Suppressor macrophage treated with lipopolysaccharide for 1 hour (primary cell): ENCODE measurements at regions not wholly inside any gene's neighbourhood (a gene's known extent, or its start where the extent isn't known, plus 50 kb on each side); places are given as distances from the start of the nearest gene placed in this dataset.
"Not testable (repeated sequence)": the region's sequence is repeated elsewhere in the genome, so short reads cannot be mapped to it uniquely, and the experiment has no call there.

ENCODE experiments used
- DNase-seq, 3 donors: peaks; one replicate each; pipeline ENCODE4 v3.0.0-alpha.2; 2020 to 2022

DNA sequence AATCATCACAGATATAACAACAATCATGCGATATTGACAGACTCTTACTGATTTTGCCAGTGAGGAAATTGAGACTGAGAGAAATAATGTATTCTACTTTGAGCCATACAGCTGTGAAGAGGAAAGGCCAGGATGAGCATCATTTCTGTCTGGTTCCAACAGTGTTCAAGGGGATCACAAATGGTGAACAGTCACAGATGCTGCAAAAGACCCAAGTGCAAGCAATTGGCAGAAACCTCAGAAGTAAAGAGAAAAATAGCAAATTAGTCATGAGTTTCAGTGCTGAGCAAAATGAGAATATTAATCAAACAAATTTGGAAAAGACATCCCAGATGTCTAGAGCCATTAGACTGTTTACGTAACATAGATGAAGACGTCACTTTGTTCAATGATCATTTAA, 114.1 kb downstream of the RAB38 start:
- no peak for DNase-seq

DNA sequence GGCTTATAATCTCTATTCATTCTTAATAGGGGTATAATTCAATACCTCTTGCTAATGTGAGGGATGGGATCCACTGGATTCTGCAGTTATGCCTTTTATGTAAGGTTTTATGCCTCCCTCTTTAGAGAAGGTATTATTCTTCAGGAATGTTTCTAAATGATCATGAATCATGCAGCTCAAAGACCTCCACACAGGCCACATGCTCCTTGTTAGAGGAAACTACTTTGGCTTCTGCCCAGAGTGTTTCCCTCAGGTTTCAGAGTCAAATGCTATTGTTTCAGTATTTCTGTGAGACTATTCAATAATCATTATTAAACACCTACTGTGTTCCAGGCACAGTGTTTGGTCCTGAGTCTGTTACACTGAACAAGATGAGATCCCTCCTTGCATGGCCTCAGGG, 115.9 kb downstream of the RAB38 start:
- no peak for DNase-seq

DNA sequence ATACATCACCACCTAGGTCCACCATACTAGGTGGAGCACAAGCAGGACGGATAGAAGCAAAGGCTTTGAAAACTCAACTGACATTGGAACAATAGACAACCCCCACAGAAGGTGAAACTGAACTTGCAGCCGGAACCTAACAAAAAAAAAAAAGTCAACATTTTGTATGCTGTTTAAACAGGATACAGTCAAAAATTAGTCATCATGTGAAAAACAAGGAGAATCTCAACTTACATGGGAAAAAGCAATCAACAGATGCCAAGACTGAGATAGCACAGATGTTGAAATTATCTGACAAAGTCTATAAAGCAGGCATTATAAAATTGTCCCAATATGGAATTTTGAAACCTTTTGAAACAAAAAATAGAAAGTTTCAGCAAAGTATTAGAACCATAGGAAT, 123.8 kb downstream of the RAB38 start:
- DNase-seq = no peak

DNA sequence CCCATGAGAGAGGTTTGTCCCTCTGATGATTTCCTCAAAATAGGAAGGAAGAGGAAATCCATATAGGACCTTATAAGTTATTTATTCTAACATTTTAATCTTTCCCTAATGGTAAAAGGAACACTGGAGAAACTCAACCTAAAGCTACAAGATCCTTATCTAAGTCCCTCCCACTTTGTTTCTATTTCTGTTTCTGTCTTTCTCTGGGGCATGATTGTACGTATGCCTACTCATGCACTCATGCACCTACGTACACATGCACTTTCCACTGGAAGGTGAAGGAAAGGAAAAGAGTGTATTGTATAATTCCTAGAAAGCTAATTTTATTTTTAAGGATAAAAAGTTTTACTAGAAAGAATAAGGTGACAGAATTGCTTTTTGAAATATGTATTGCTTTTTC, 125.0 kb downstream of the RAB38 start:
- DNase-seq = no peak

DNA sequence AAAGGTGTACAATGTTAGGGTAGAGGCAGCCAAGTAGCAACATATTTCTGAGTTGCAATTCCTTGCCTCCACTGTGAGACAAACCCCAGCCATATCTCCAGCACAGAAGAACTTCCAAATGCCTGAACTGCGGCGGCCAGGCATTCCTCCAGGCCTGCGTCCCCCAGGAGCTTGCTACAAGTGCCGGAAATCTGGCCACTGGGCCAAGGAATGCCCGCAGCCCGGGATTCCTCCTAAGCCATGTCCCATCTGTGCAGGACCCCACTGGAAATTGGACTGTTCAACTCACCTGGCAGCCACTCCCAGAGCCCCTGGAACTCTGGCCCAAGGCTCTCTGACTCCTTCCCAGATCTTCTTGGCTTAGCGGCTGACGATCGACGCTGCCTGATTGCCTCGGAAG, 130.0 kb downstream of the RAB38 start:
- DNase-seq = not testable (repeated sequence)

DNA sequence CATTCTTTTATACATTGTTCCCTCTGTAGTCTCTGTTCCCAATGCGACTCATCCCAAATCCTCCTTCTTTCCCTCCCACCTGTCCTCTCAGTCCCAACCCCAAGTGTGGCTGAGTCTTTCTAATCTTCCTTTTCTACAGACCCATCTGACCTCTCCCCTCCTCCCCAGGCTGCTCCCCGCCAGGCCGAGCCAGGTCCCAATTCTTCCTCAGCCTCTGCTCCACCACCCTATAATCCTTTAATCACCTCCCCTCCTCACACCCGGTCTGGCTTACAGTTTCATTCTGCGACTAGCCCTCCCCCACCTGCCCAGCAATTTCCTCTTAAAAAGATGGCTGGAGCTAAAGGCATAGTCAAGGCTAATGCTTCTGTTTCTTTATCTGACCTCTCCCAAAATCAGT, 130.6 kb downstream of the RAB38 start:
- DNase-seq = not testable (repeated sequence)

DNA sequence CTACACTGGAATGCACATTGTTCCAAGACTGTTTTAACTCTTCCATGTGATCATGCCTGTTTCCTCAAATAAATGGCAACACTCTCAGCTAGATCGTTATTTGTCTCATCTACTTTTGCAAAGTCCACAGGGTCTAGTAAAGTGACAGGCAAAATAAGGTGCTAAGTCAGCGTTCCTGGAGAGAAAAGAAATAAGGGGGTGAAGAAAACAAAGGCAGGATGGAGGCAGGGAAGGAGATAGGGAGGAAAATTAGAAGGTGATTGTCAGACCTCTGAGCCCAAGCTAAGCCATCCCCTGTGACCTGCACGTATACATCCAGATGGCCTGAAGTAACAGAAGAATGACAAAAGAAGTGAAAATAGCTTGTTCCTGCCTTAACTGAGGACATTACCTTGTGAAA, 132.1 kb downstream of the RAB38 start:
- no peak for DNase-seq

DNA sequence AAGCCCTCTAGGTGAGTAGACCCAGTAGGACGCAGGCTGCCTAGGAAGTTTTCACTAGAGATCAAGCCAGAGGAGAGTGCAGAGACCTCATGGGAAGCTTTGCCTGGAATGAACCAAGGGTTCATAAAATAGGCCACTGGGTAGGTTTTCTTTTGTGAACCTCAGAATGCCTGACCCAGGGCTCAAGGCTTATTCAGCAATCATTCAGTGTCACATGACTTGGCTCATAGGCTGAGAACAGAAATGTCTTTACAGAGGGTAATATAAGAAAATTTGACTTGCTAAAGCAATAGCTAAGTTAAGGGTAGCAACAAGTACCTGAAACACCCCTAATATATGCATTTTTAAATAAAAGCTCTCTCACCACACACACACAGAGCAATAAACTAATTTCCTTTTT, 132.6 kb downstream of the RAB38 start:
- no peak for DNase-seq

DNA sequence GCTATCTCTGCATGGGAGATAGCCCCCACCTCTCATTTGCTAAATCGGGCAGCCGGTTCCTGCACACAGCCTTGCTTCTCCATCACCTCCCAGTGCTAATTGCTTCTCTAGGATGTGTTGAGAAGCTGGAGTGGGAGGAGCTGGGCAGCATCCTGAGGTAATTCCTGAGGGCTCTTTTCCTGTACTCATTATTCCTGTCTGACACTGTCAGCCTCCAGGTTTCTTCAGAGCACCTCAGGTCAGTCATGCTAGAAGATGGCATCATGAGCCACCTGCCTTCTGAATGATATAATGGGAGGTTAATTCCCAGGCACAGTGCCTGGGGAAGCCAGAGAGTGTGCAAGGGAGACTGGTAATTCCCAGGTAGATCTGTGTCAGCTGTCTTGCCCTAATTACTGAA, 133.0 kb downstream of the RAB38 start:
- no peak for DNase-seq

DNA sequence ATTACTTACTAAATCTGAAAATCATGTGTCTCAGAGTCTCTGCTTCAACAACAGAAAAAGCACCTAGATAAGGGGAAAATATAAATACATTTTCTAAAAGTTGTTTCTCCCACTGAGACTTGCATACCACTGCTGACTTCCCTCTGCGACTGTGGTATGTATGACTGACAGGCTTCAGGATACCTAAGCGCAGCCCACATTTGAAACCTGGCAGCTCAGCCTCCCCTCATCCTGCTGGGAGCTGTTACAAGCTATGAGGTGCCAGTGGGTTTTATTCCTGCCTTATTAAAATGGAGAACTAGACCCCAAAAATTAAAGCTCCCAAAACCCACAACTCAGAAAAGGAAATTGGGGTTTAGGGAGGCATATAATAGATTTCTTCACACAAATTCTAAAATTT, 133.6 kb downstream of the RAB38 start:
- DNase-seq = no peak

DNA sequence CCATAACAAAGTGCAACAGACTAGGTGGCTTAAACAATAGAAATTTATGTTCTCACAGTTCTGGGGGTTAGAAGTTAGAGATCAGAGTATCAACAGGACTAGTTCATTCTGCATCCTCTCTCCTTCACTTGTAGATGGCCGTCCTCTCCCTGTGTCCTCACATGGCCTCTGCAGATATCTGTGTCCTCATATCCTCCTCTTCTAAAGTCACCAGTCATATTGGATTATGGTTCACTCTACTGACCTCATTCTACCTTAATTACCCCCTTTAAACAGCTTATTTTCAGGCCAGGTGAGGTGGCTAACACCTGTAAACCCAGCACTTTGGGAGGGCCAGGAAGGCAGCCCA, 135.1 kb downstream of the RAB38 start:
- no peak for DNase-seq

DNA sequence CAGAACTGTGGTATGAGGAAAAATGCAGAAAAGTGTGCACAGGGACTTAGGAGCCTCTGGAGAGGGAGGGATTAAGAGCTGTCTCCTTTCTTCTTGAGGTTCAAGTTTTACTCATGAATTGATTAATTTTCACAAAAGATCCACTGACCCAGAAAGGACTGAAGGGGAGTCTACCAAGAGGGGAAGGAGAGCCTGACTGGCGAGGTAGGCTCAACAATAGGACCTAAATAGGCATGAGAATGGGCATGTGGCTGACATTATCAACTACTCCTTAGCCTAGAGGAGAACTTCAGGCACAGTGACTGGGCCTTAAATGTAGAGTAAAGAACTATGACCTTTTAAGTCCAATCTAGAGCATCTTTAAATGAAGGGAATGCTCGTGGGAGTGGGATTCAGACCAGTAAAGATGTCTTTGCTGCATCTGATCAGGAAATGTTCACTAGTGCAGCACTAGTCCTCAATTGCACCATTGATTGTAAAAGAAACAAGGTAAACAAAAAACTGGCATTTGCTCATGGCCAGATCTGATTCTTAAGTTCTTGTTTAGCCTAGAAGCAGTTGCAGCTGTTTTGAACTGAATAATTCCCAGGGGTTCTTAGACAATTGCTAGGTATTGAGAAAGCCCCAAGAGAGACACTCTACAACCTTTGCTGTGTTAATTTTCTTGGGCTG, 135.6 kb downstream of the RAB38 start:
- DNase-seq = no peak

DNA sequence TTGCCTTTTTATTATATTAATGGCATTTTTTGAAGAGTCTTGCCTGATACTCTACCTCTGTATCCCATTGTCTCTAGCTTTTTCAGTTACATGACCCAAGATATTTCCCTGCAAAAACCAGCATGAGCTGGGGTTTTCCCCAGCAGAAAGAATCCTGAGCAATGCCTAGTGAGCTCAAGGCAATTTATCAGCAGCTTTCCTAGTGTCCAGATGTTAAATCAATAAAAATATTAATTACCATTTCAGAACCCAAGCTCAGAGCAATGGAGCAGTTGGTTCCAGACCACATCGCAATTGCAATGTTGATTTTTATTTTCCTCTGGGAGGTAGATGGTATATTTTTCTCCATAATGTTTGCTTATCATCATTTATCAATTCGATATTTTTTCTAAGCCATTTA, 137.2 kb downstream of the RAB38 start:
- DNase-seq = no peak

DNA sequence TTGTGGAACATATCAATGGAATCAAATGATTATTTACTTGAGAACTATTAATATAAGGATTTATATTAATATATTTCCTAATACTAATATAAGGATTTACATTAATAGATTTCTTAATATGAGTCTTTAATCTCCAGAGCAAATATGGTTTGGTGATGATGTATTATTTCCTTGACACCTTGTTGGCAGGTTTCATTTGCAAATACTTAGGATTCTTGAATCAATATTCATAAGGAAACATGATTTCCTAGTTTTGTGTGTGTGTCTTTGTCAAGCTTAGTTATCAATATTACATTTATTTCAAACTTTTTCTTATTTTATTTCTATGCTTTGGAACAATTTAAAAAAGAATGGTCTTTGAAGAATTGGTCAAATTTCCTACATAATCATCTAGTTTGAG, 138.5 kb downstream of the RAB38 start:
- no peak for DNase-seq

DNA sequence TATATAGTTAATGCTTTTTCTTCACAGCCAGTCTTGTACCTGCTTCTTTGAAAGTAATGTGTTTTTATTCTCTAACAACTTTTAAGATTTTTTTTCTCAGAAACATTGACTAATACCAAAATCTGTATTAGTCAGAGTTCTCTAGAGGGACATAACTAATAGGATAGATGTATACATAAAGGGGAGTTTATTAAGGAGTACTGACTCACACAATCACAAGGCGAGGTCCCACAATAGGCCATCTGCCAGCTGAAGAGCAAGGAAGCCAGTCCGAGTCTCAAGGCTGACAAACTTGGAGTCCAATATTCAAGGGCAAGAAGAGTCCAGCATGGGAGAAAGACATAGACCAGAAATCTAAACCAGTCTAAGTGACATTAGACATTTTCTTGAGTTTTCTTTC, 140.0 kb downstream of the RAB38 start:
- no peak for DNase-seq

DNA sequence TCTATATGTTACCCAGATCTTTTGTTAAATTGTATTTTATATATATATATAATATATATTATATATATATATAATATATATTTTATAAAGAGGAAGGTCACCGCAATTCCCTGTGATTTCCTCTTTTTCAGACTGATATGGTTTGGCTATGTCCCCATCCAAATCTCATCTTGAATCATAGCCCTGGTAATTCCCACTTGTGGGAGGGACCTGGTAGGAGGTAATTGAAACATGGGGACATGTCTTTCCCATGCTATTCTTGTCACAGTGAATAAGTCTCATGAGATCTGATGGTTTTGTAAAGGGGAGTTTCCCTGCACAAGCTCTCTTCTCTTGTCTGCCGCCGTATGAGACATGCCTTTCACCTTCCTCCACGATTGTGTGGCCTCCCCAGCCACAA, 157.6 kb downstream of the RAB38 start:
- peak; percentile 62 to 82 (median 65) for DNase-seq

DNA sequence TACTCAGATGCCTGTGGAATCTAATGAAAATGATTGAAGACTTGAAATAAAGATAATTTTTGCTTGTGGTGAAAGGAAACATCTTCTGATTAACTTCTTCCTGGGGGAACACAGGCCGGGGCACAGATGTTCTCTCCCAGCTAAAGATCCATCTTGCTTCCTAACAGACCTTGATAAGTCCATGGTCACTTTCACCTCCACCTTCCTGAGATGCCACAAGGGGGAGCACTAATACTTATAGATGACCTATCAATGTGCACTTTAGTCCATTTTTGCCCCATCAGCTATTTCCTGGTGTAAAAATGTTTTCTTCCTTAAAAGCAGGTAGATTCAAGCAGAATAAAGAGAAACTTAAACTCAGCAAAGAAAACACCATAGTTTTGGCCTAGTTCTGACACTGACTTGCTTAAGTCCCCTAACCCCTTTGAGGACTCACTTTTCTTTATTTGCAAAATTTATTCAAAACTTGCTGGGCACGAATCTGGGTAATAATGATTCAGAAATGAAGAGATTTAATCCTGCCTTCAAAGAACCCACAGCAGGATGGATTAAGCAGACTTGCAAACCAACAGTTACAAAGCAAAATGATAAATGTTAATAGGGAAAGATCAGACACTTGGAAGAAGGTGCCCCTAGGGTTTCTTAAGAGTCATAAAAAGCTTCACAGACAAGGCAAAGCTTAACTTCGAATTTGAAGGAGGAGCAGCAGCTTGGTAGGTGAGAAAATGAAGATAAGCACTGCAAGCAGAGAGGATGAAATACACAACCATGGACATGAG, 158.7 kb downstream of the RAB38 start:
- peak; percentile 80 to 87 (median 86) for DNase-seq

DNA sequence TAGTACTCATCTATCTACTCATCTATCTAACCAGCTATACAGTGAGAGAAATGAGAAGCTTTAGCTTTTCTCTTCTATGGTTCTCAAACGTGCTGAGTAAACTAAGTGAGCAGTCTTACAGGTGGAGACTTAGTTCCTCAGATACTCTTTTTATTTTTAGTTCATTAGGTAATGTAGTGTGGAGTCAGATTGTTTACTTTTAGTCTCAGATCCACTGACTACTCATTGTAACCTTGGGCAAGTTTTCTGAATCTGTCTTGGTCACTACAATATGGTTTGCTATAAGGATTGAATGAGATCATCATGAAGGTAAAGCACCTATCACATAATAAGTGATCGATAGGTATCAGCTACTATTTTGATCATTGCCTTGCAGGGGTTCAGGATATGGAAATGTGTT, 160.1 kb downstream of the RAB38 start:
- no peak for DNase-seq

DNA sequence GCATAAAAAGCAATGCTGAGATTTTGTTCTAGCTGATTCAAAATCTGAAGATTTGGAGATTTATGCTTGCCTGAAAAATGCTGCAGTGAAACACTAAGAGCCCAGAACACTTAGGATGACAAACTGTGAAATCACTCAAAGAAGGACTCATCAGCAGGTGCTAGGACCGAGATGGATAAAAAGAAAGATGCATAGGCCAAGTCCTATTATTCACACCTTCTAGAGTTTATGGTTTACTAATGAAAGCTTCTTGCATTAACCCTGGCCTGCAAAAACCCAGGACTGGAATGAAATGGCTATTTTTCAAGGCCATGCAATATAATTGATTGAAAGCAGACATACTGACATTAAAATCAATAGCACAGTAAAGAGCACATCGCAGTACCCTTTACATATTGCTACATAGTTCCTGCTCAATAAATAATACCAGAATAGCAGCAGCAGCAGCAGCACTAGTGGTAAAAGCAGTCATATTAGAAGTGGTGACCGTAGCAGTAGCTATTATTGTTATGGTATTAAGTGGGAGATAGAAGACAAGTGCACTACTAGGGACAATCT, 161.7 kb downstream of the RAB38 start:
- DNase-seq = no peak

DNA sequence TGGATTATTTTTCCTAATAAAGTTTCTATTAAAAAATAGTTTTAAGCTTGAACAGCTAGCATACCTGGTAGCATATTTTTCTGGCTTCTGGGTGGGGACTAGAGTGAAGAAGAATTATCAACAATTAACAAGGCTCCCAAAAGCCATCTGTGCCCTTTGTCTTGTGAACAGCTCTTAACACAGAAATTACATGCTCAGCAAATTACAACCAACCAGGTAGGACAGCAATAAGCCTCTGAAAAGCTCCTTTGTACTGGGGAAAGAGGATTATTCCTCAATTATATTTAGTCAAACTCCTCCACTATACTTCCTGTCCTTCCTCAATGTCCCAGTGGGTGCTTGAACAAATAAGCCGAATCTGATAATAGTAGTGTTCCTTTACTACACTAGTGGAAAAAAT, 162.8 kb downstream of the RAB38 start:
- no peak for DNase-seq

DNA sequence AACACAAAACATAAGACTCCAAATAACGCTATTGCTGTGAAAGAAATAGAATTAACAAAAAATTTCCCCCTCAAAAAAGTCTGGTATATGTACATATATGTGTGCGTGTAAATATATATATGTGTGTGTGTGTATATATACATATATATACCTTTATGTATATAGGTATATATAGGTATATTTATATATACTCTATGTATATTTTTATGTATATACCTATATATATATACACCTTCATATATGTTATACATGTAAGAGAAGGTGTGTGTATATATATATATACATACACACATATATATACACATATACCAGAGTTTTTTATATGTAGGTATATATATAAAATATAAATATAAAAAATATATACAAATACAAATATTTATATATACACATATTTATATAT, 199.2 kb downstream of the RAB38 start:
- no peak for DNase-seq

DNA sequence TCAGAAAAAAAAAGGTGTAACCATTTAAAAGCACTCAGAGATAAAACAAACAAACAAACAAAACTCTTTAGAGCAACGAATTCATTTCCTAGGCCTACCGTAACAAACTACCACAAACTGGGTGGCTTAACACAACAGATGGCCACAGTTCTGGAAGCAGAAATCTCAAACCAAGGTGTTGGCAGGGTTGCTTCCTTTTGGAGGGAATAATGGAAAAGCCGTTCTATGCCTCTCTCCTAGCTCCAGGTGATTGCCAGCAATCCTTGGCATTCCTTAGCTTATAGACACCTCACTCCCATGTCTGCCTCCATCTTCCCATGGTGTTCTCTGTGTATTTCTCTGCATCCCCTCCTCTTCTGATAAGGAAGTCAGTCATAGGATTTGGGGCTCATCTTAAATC, 200.4 kb downstream of the RAB38 start:
- DNase-seq = no peak

DNA sequence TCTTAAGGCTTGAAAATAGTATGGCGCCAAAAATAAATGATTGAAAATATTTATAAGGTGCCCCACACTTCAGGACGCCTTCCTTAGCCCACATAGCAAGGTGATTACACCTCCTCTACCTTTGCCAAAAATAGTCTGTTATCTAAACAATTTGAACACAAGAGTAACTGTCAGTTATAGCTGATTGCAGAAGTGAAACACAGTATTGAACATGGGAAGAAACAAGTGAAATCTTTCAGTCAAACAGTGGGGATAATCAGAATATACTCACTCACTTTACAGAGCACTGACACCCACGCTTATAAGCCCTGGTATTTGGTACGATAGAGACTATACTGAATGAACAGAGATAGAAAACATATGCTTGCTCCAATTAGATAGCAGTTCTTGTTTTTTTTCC, 203.1 kb downstream of the RAB38 start:
- no peak for DNase-seq

DNA sequence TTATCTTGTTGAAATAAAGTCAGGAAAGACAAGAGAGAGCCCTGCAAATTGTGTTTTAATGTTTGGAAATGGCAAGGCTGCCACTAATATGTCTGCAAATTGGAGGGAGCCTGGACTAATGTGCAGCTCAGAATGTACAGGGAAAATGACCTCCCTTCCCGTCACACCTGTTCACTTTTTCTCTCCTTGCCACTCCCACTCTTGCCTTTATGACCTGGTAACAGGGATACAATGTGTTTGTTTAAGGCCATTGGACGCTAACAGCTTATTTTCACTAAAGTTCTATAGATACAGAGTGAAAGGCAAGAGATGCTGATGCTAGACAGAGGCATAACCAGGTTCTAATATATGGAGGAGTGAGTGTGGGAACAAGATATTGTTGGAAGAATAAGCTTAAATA, 203.9 kb downstream of the RAB38 start:
- no peak for DNase-seq

DNA sequence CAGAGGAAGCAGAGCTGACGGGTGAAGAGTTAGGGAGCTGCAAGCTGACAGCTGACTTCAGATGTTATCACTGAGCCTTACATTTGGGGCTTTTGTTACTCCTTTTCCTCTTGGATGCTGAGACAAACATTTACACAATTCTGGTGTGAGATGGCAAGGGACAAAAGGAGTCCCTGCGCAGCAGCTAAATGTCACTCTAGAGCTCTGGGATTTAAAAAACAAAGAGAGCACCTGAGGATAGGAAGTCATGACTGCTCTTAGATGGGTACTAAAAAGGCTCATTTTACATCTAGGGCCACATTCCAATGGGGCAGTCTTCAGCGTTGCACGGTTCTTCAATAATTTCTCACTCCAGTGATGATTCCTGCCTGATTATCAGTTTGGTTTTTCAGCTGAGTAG, 204.5 kb downstream of the RAB38 start:
- DNase-seq = no peak
